HG03066 (cell line): ENCODE measurements at regions not wholly inside any gene's neighbourhood (a gene's known extent, or its start where the extent isn't known, plus 50 kb on each side); places are given as distances from the start of the nearest gene placed in this dataset.

Experiments used
- ATAC-seq: cut with Tn5 transposase; IDR thresholded peaks from one replicate; pipeline ENCODE4 v1.9.1; 2021; ENCODE audit warnings: low read depth; ENCODE audit not compliant: unreplicated experiment

- ATAC-seq = no peak
These were observed 130.9 kb downstream of the NMUR2 start for GRCh38 chr5:152274224-152274623.

DNA sequence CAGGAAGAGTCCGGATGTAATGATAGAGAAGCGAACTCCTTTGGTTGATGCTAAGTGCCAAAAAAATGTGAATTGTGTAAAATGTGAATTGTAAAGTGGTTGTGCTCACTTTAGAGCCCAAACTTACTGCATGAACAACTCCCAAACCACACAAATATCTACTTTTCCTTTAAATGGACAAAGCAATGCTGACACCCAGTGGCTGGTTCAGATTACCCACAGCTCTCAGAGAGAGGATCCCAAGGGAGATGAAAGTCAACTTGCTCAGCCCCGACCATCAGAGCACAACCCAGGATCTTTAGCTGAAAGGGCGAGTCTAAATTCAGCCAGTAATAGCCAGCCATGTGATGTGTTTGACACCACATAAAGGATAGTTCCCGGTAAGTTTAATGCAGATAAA, 133.7 kb downstream of the NMUR2 start:
- no peak for ATAC-seq

- no peak for ATAC-seq
These were observed 135.0 kb downstream of the NMUR2 start for GRCh38 chr5:152270096-152270495.

DNA sequence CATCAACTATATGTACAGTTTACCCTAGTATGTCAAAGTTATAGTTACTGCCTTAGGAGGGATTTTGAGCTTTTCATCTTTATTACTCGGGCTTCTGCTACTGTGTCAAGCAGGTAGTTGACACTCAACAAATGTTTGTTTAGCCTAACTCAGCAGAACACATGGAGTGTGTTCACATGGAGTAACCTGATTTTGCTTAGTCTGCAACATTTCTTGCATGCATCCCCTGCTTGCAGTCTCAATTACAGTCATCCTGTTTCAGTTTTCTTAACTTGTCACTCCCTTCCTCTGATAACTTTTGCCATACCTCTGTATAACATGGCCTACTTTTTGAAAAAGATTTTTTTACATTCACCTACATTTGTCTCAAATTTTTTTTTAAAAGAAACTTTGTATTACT, 135.5 kb downstream of the NMUR2 start:
- ATAC-seq = no peak

DNA sequence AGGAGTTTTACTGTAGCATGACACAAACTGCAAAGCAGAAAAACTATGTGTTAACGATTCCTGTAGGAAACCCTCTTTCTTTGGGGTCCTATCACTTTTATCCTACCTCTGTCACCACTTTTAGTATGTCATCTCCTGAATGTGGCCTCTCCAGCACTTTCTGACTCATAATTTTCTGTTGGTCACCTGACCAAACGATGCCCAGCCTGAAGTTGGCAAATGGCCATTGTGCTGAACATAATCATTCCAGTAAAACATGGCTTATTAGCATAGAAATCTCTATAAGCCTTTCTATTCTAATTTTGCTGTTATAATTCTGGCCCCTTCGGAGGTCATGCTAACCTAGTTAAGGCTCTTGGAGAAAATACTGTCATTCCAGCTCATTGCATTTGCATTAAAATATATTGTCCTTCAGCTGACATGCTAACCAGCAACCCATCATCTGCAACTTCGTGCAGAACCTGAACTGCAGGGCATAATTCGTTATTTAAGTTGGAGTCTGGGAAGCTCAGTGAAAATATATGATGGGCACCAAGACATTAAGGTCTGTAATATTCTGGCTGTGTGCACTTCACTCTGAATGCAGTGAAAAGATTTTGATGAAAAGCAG, 140.3 kb downstream of the NMUR2 start:
- ATAC-seq = no peak

DNA sequence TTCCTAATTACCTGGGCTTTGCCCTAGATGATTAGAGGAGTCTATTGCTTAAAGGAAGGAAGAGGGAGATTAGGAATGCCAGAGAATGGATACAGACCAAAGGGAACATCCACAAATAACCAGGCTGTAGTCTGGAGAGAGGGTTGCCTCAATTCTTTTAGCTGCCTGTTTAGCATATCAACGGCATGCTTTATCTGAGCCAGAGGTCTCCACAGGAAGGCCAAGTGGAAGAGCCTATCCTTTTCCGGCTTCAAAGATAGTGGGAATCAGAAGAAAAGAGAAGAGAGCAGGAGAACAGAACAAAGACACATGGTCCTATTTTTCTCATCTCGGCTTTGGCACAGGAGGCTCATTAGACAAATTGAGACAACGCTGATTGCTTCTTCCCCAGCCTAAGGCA, 142.4 kb downstream of the NMUR2 start:
- ATAC-seq = no peak

DNA sequence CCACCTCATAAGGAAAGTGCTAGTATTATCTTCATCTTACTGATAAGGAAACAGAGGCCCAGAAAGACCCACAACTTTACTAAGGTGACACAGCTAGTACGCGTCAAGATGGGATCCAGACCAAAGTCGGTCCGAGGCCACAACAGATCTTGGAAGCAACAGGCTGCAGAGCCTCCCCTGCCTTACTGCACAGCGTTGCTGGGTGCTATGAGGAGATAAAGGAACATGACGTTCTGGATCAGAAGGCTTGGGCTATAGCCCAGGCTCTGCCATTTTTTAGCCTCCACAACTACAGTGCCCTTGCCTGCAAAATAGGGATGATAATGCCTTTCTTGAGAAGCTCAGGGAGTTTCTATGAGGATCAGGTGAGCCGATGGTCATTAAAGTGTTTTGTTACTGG, 144.1 kb downstream of the NMUR2 start:
- no peak for ATAC-seq

DNA sequence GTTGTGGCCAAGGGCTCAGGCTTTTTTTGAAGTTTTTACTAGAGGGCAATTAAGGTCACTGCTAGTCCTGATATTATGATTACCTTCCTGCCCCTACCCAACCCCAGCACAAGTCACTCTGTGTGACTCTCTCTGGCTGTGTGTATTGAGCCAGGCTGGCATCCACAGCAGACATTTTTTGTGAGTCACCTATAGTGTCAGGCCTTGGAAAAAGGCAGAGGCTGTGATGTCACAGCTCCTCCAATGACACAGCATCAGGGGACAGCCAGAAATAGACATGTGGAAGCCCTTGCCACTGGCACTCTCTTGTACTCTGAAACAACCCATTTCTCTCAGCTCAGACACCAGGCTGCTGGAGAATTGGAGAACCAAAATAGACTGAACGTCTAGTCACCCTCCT, 145.4 kb downstream of the NMUR2 start:
- no peak for ATAC-seq

- no peak for ATAC-seq
These were observed 148.5 kb downstream of the NMUR2 start for GRCh38 chr5:152256580-152256979.

- no peak for ATAC-seq
These were observed 149.7 kb downstream of the NMUR2 start for GRCh38 chr5:152255411-152255810.

DNA sequence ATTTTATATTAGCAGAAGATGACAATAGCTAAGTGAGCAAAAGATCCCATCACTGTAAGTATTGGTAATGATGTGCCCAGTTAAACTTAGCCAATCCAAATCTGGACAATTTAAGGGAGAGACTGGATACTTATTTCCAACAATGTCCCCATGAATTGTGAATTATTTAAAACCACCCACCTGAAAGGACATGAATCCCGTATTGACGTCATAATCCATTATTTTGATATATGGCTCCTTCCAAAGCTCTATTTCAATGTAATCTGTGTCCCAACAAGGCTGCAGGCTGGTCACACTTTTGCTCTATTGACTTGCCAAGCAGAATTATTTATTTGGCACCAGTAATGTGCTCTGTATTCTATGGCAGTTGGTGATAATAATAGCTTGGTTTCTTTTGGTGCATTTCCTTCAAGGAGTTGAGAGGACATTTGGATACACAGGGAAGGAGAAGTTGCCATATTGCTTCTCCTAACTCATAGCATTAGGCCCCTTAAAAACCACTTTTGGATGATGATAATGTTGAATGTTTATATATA, 157.2 kb downstream of the NMUR2 start:
- no peak for ATAC-seq

- no peak for ATAC-seq
These were observed 158.7 kb downstream of the NMUR2 start for GRCh38 chr5:152246401-152246800.

DNA sequence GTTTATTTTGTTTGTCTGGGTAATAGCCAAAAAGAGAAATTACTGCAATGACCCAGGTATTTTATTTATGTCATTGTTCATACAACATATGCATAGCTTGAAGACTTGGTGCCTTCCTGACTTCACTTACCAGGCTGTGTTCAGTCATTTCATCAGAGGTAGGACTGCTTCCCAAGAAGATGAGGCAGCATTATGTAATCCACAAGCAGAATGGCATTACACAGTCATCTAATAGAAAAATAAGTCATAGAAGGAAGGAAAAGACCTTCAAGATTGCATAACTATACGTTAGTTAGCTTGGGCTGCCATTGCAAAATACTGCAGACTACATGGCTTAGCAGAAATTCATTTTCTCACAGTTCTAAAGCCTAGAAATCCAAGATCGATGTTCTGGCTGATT, 167.5 kb downstream of the NMUR2 start:
- ATAC-seq = no peak

GRCh38 chr5:152226191-152226590, 178.9 kb downstream of the NMUR2 start:
- no peak for ATAC-seq

DNA sequence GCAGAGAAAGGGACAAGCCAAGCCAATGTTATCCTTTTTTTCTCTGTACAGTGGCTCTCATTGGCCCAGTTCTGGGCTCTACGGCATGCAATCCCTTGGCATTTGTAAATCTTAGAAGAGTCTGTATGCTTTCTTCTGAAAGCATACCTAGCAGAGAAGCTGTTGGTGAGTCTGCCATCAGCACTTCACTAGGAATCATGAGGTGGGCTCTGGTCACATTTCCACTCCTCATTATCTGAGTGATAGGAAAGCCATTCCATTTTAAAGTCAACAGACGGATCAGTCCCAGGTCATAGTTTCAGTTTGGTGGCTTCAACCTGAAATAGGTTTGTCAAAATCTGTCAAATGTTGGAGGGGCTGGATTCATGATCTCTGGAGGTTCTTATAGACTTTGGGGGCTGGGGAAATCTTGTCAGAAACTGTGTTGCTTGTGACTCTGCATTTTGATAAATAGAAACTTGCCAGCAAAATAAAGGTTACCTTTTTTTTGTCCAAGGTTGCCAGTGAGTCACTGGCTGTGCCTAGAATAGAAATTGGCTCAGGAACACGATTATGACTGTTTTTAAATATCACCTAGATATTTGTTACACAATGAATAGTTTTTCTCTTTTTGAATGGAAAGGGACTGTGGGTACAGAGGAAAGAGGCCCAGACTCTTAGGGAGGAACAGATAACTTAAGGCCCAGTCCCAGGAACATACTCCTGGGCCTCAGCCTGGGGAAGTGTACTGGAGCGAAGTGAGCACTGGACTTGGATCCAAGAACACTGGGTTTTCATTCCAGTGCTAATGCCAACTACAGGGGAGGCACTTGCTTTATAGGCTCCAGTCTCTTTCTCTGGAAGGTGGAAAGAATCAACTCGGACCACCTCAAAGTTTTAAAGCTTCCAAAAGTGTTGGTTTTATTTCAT, 183.1 kb downstream of the NMUR2 start:
- ATAC-seq = no peak

- ATAC-seq = no peak
These were observed 186.4 kb downstream of the NMUR2 start for GRCh38 chr5:152218694-152219093.

DNA sequence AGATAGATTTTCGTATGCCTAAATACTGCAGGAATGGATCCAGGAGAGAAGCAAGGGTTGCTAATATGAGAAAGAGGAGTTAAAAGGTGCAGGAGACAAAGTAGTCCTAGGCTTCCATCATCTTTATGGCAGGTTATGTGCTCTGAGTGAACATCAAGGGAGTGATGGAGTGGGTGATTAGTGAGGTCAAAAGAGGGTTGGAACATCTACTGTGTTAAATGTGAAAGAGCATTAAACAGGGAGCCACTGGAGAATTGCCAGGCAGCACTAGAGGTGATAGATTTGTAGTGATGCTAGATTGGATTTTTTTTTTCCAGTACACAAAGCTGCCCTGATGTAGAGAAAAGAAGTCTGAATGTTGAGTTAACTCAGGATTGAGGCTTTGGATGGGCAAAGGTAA, 199.3 kb downstream of the NMUR2 start:
- no peak for ATAC-seq

DNA sequence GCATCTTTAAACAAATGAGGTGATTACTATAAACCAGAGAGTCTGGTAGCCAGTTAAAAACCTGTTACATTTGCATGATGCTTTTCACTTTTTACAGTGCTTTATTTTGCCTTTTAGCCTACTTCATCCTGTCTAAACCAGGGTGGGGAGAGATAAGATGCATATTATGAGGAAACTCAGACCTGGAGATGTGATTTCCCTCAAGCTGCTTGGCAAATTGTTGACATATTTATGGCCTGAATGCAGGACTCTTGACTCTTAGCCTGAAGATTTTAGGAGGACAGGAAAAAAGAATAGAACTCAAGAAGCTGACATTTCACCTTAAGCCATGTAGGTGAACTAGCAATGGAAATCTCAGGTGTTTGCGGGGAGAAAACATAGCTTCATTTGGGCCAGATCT, 202.8 kb downstream of the NMUR2 start:
- ATAC-seq = no peak

DNA sequence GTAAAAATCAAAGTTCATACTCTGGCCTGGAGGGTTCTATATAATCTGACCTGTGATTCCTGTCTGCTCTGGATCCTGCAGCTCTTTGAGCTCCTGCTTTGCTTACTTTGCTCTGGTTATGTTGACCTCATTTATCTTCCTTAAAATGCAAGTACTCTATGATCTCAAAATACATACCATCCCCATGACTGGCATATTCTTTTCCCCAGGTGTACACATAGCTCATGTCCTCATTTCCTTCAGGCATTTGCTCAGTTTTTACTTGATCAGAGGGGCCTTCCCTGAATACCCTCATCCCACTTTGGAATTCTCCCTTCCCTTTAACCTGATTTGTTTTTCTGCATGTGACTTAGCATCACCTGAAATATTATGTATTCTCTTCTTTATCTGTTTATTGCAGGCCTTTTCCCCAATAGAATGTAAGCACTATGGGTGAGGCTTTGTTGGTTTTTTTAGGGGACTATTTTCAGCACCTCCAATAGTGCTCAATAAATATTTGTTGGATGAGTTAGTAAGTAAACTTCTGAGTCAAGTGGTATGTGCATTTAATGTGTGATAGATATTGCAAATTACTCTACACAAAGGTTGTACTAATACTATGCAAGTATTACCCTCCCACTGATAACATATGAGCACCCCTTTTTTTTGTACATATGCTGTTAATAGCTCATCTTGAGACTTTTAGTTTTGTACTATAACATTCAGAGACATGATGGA, 211.5 kb downstream of the NMUR2 start:
- ATAC-seq = no peak

GRCh38 chr5:152188251-152188650, 216.8 kb downstream of the NMUR2 start:
- no peak for ATAC-seq

GRCh38 chr5:152187668-152188067, 217.4 kb downstream of the NMUR2 start:
- no peak for ATAC-seq
